ENCODE measurements at regions not wholly inside any gene's neighbourhood (a gene's known extent, or its start where the extent isn't known, plus 50 kb on each side); places are given as distances from the start of the nearest gene placed in this dataset.
"Not testable (repeated sequence)": the region's sequence is repeated elsewhere in the genome, so short reads cannot be mapped to it uniquely, and the experiment has no call there.

GRCh38 chr12:67900418-67900817 is 88.8 kb upstream of the IFNG-AS1 start:
- not testable (repeated sequence) for TF ChIP-seq POLR2A (IDR thresholded peaks at IDR 0.05; ENCODE audit: low read depth, low read length); POLR2AphosphoS5 (IDR thresholded peaks at IDR 0.05; ENCODE audit: low read depth, low read length); PAX5 (IDR thresholded peaks at IDR 0.05; ENCODE audit: insufficient read depth, low read length, severe bottlenecking)
